Naive B cell (primary cell): ENCODE measurements at regions not wholly inside any gene's neighbourhood (a gene's known extent, or its start where the extent isn't known, plus 50 kb on each side); places are given as distances from the start of the nearest gene placed in this dataset.
"Not testable (repeated sequence)": the region's sequence is repeated elsewhere in the genome, so short reads cannot be mapped to it uniquely, and the experiment has no call there.

Source experiments
- ATAC-seq, 2 donors: fragments of 150-1000 bp; cut with Tn5 transposase; 2 replicates each; pipeline ENCODE4 v1.10.0; 2021; ENCODE audit warnings: low read depth in 2 of 2, mild to moderate bottlenecking in 2 of 2, moderate library complexity in 2 of 2
- DNase-seq: peaks from one replicate; pipeline ENCODE4 v3.0.0; 2022
- H3K27ac Mint-ChIP-seq, 6 donors: one replicate each; pipeline ENCODE4 v1.8.0; 2020 to 2022; ENCODE audit warnings: mild to moderate bottlenecking in 6 of 6, mixed read lengths in 6 of 6, moderate library complexity in 5 of 6, inconsistent platforms in 2 of 6
- H3K27me3 Mint-ChIP-seq, 3 donors: one replicate each; pipeline ENCODE4 v1.8.0; 2021 to 2022; ENCODE audit warnings: mixed read lengths in 3 of 3, mild to moderate bottlenecking in 1 of 3
- H3K36me3 Mint-ChIP-seq, 2 donors: one replicate each; pipeline ENCODE4 v1.8.0; 2020 to 2022; ENCODE audit warnings: mixed read lengths in 2 of 2, inconsistent platforms in 1 of 2, mild to moderate bottlenecking in 1 of 2
- H3K4me1 Mint-ChIP-seq, 3 donors: one replicate each; pipeline ENCODE4 v1.8.0; 2020 to 2022; ENCODE audit warnings: mixed read lengths in 3 of 3, inconsistent platforms in 1 of 3, mild to moderate bottlenecking in 1 of 3, moderate library complexity in 1 of 3
- H3K4me3 Mint-ChIP-seq, 8 donors: one replicate each; pipeline ENCODE4 v1.8.0; 2020 to 2022; ENCODE audit warnings: mild to moderate bottlenecking in 8 of 8, mixed read lengths in 8 of 8, moderate library complexity in 8 of 8, inconsistent platforms in 2 of 8
- H3K9me3 Mint-ChIP-seq, 7 donors: one replicate each; pipeline ENCODE4 v1.8.0; 2020 to 2022; ENCODE audit warnings: mixed read lengths in 7 of 7, mild to moderate bottlenecking in 5 of 7, inconsistent platforms in 2 of 7, moderate library complexity in 1 of 7

- H3K9me3 Mint-ChIP-seq, result no peaks in the 10 kb centered on the region
- no peak for ATAC-seq
- H3K4me1 Mint-ChIP-seq, result no peaks in the 10 kb centered on the region
- H3K4me3 Mint-ChIP-seq, result no peak overlapping the region
- peaks cover 0 to 16% (median 0%) of the 10 kb centered on the region in 3 donors for H3K27me3 Mint-ChIP-seq
- no peak overlapping the region for H3K27ac Mint-ChIP-seq
- H3K36me3 Mint-ChIP-seq, result no peaks in the 10 kb centered on the region
- DNase-seq, result no peak
These were observed 51.5 kb upstream of the MELK start for GRCh38 chr9:36521148-36521547.

DNA sequence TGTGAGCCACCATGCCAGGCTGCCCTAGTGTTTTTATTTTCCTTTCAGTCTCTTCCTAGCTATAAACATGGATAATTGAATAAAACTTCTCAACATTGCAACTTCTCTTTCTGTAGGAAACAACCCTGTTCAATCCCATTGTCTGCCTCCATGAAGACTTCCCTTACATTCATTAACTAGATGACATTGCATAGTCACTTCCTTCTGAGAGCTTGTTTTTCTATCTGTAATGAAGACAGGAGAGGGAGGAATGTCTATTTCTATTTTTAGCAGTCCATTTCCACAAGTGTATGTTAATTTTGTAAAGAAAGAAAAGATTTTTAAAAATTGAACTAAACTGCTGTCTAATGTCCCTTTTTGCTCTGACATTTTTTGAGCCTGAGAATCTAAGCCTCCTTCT, 55.6 kb upstream of the MELK start:
- ATAC-seq, result no peak
- H3K9me3 Mint-ChIP-seq, result no peaks in the 10 kb centered on the region
- no peaks in the 10 kb centered on the region for H3K36me3 Mint-ChIP-seq
- no peaks in the 10 kb centered on the region for H3K4me1 Mint-ChIP-seq
- no peak for DNase-seq
- H3K27ac Mint-ChIP-seq, result no peak overlapping the region
- H3K27me3 Mint-ChIP-seq, result peaks cover 0 to 16% (median 0%) of the 10 kb centered on the region in 3 donors
- H3K4me3 Mint-ChIP-seq, result no peak overlapping the region

GRCh38 chr9:36504156-36504555, 68.5 kb upstream of the MELK start:
- no peak overlapping the region for H3K4me3 Mint-ChIP-seq
- H3K27me3 Mint-ChIP-seq, result no peaks in the 10 kb centered on the region
- no peaks in the 10 kb centered on the region for H3K9me3 Mint-ChIP-seq
- H3K36me3 Mint-ChIP-seq, result no peaks in the 10 kb centered on the region
- peaks cover 15 to 28% (median 24%) of the 10 kb centered on the region in 3 donors for H3K4me1 Mint-ChIP-seq
- no peak for DNase-seq
- H3K27ac Mint-ChIP-seq, result peak overlapping the region in 1 of 6 donors; percentile 53
- ATAC-seq, result no peak

DNA sequence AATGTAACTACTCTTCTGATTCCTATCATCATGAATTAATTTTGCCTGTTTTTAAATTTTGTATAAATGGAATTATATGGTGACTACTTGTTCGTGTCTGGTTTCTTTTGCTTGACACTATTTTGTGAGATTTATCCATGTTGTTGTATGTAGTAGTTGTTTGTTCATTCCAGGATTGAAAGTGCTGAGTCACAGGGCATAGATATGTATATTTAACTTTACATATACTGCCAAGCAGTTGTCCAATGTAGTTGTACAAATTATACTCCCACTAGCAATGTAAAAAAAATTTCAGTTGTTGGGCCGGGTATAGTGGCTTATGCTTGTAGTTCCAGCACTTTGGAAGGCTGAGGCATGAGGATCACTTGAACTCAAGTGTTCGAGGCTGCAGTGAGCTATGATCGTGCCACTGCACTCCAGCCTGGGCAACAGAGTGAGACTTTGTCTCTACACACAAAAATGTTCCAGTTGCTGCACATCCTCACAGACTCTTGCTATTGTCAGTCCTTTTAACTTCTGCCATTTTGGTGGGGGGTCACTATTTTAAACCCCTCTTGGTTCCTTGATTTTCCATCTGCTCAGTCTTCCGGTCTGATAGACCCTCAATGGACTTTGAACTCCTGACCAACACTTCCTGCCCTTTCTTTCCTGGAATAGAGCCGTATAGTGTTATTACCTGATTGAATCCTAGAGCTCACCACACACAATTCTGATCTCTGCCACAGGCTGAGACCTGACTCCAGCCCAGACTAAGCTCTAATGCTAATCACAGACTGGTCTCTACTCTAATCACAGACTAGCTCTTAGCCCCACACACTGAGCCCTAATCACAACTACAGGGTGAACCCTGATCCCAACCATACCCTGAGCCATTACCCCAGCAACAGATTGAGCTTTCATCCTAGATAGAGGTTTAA, 69.3 kb upstream of the MELK start:
- peak overlapping the region in 1 of 8 donors; percentile 48 for H3K4me3 Mint-ChIP-seq
- H3K36me3 Mint-ChIP-seq, result no peaks in the 10 kb centered on the region
- H3K4me1 Mint-ChIP-seq, result peaks cover 15 to 32% (median 24%) of the 10 kb centered on the region in 3 donors
- ATAC-seq, result no peak
- H3K27ac Mint-ChIP-seq, result peak overlapping the region in 1 of 6 donors; percentile 70
- DNase-seq, result no peak
- no peaks in the 10 kb centered on the region for H3K27me3 Mint-ChIP-seq
- H3K9me3 Mint-ChIP-seq, result no peaks in the 10 kb centered on the region

DNA sequence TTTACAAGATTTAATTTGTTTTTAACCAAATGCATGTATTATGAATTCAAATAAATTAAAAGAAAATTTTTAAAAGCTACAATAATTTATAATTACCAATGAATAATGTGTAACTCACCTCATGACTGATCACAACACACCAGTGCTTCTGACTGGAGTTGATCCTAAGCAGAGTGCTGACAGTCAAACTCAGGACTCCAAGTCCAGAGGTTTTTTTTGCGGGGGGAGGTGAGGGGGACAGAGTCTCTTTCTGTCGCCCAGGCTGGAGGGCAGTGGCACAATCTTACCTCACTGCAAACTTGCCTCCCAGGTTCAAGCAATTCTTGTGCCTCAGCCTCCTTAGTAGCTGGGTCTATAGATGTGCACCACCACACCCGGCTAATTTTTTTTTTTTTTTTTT, 71.0 kb upstream of the MELK start:
- H3K36me3 Mint-ChIP-seq, result no peaks in the 10 kb centered on the region
- ATAC-seq (no peak), DNase-seq (no peak)
- no peak overlapping the region for H3K27ac Mint-ChIP-seq
- no peaks in the 10 kb centered on the region for H3K9me3 Mint-ChIP-seq
- H3K4me3 Mint-ChIP-seq, result no peak overlapping the region
- no peaks in the 10 kb centered on the region for H3K27me3 Mint-ChIP-seq
- H3K4me1 Mint-ChIP-seq, result peaks cover 15 to 32% (median 24%) of the 10 kb centered on the region in 3 donors

- H3K36me3 Mint-ChIP-seq, H3K27me3 Mint-ChIP-seq, H3K9me3 Mint-ChIP-seq, DNase-seq, H3K27ac Mint-ChIP-seq, ATAC-seq: not testable (repeated sequence)
- peak overlapping the region in 6 of 8 donors; percentile 9 to 72 (median 43) for H3K4me3 Mint-ChIP-seq
- peaks cover 15 to 32% (median 24%) of the 10 kb centered on the region in 3 donors for H3K4me1 Mint-ChIP-seq
These were observed 71.8 kb upstream of the MELK start for GRCh38 chr9:36500931-36501330.

GRCh38 chr9:36499174-36499890, 73.4 kb upstream of the MELK start:
- H3K4me1 Mint-ChIP-seq, result peaks cover 18 to 33% (median 32%) of the 10 kb centered on the region in 3 donors

GRCh38 chr9:36493564-36493963, 79.1 kb upstream of the MELK start:
- H3K27ac Mint-ChIP-seq, result peak overlapping the region in 1 of 6 donors; percentile 88
- H3K4me1 Mint-ChIP-seq, result peaks cover 18 to 36% (median 31%) of the 10 kb centered on the region in 3 donors
- H3K9me3 Mint-ChIP-seq, H3K27me3 Mint-ChIP-seq, H3K36me3 Mint-ChIP-seq: not testable (repeated sequence)
- H3K4me3 Mint-ChIP-seq, result peak overlapping the region in 7 of 8 donors; percentile 22 to 85 (median 55)
- peak; percentile 50 to 54 for ATAC-seq
- peak; percentile 37 for DNase-seq

More at GRCh38 chr9:36499174-36499890, 73.4 kb upstream of the MELK start:
- DNase-seq, result no peak
- peak overlapping the region in 2 of 8 donors; percentile 57 to 64 for H3K4me3 Mint-ChIP-seq
- no peaks in the 10 kb centered on the region for H3K27me3 Mint-ChIP-seq
- ATAC-seq, result peak; percentile 48 to 54
- H3K27ac Mint-ChIP-seq, result peak overlapping the region in 2 of 6 donors; percentile 2 to 54
- H3K9me3 Mint-ChIP-seq, result no peaks in the 10 kb centered on the region
- no peaks in the 10 kb centered on the region for H3K36me3 Mint-ChIP-seq

DNA sequence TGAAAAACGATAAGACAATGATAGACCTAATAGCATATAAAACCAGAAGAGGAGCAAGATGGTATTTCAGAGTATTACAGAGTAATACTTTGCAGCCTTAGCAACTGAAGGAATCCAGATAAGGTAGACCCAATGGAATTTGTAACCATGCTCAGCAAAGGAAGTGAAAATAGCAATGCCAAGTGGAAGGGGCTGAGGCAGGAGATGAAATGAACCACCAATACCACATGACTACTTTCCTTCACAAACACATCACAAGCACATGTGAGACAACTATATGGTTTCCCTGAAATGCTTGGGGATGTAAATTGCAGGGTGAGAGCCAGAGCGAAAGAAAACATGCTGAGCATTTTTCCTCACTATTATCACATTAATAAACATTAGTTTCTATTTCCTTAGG, 79.8 kb upstream of the MELK start:
- no peaks in the 10 kb centered on the region for H3K36me3 Mint-ChIP-seq
- no peaks in the 10 kb centered on the region for H3K27me3 Mint-ChIP-seq
- H3K9me3 Mint-ChIP-seq, result no peaks in the 10 kb centered on the region
- DNase-seq (no peak), ATAC-seq (no peak)
- peak overlapping the region in 1 of 6 donors; percentile 87 for H3K27ac Mint-ChIP-seq
- peaks cover 24 to 43% (median 34%) of the 10 kb centered on the region in 3 donors for H3K4me1 Mint-ChIP-seq
- peak overlapping the region in 1 of 8 donors; percentile 22 for H3K4me3 Mint-ChIP-seq

DNA sequence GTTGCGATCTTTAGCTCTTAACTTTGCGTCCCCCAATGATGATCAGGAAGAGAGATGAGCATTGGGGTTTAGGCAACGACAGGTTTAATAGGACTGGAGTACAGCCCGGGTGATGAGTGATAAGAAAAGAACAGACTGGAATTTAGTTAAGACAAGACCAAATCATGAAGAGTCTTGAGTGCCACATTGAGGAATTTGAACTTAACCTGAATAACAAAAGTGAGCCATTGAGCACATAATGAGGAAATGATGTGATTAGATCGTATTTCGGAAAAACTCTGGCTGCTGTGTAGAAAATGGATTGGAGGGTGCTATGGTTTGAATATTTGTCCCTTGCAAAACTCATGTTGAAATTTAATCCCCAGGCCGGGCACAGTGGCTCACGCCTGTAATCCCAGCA, 83.2 kb upstream of the MELK start:
- Mint-ChIP-seq H3K4me3 (peak overlapping the region in 5 of 8 donors; percentile 8 to 97 (median 67)), H3K36me3 (no peaks in the 10 kb centered on the region), H3K27me3 (no peaks in the 10 kb centered on the region), H3K27ac (peak overlapping the region in 5 of 6 donors; percentile 18 to 99 (median 82)), H3K9me3 (no peaks in the 10 kb centered on the region), H3K4me1 (peaks cover 43 to 56% (median 43%) of the 10 kb centered on the region in 3 donors)
- DNase-seq, result no peak
- no peak for ATAC-seq

GRCh38 chr9:36488389-36488756, 84.3 kb upstream of the MELK start:
- peak overlapping the region; percentile 87 to 98 (median 96) for H3K4me3 Mint-ChIP-seq
- H3K27me3 Mint-ChIP-seq, result no peaks in the 10 kb centered on the region
- H3K36me3 Mint-ChIP-seq, result no peaks in the 10 kb centered on the region
- H3K9me3 Mint-ChIP-seq, result no peaks in the 10 kb centered on the region
- peak overlapping the region; percentile 96 to 99 (median 98) for H3K27ac Mint-ChIP-seq
- DNase-seq (no peak), ATAC-seq (no peak)
- peaks cover 35 to 52% (median 38%) of the 10 kb centered on the region in 3 donors for H3K4me1 Mint-ChIP-seq

GRCh38 chr9:36487482-36488388, 85.0 kb upstream of the MELK start:
- peak; percentile 82 to 83 for ATAC-seq
- peak; percentile 89 for DNase-seq
- H3K36me3 Mint-ChIP-seq, result no peaks in the 10 kb centered on the region
- peaks cover 33 to 52% (median 34%) of the 10 kb centered on the region in 3 donors for H3K4me1 Mint-ChIP-seq
- no peaks in the 10 kb centered on the region for H3K9me3 Mint-ChIP-seq
- H3K27ac Mint-ChIP-seq, result peak overlapping the region; percentile 96 to 99 (median 98)
- no peaks in the 10 kb centered on the region for H3K27me3 Mint-ChIP-seq
- H3K4me3 Mint-ChIP-seq, result peak overlapping the region; percentile 87 to 98 (median 96)
